Mammary epithelial cell (primary cell): ENCODE measurements at regions not wholly inside any gene's neighbourhood (a gene's known extent, or its start where the extent isn't known, plus 50 kb on each side); places are given as distances from the start of the nearest gene placed in this dataset.

Experiments used
- EZH2 ChIP-seq: IDR thresholded peaks from 2 replicates; pipeline ENCODE4 v1.6.1; 2012; ENCODE audit warnings: low read length, inconsistent platforms, borderline replicate concordance
- TF ChIP-seq, protein P1 (sequence below), 2 donors: IDR thresholded peaks in 1 of 2; conservative IDR thresholded peaks in 1 of 2; 2 replicates each; pipeline ENCODE4 v1.5.1; 2011 to 2012; ENCODE audit warnings: inconsistent platforms in 2 of 2, low read length in 2 of 2, mild to moderate bottlenecking in 2 of 2, control low read depth in 1 of 2, low read depth in 1 of 2; ENCODE audit not compliant: insufficient read depth in 1 of 2; ENCODE audit errors: extremely low read depth in 1 of 2

DNA sequence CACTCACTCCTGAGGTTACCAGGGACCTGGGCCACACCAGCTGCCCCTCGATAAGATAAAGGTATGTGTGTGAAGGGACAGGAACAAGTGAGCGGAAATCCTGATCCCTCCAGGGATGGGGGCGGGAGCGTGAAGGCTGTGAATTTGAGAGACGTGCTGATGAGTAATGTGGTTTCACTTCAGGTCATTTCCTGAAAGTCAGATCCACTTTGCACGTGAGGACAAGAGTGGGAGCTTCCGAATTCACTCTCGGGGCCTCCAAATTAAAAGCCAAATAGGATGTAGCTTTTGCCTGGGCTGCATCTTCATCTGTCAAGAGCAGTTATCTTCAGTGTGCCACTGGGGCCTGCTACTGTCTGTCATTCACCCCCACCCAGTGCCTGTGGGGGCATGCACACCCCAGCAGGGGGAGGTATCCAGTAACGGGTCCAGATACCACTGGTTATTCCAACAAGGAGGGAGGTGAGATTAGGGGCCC, 87.4 kb upstream of the LHX1 start:
- TF ChIP-seq, protein P1, sequence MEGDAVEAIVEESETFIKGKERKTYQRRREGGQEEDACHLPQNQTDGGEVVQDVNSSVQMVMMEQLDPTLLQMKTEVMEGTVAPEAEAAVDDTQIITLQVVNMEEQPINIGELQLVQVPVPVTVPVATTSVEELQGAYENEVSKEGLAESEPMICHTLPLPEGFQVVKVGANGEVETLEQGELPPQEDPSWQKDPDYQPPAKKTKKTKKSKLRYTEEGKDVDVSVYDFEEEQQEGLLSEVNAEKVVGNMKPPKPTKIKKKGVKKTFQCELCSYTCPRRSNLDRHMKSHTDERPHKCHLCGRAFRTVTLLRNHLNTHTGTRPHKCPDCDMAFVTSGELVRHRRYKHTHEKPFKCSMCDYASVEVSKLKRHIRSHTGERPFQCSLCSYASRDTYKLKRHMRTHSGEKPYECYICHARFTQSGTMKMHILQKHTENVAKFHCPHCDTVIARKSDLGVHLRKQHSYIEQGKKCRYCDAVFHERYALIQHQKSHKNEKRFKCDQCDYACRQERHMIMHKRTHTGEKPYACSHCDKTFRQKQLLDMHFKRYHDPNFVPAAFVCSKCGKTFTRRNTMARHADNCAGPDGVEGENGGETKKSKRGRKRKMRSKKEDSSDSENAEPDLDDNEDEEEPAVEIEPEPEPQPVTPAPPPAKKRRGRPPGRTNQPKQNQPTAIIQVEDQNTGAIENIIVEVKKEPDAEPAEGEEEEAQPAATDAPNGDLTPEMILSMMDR (conservative IDR thresholded peaks at IDR 0.05 in 1 of 2, IDR thresholded peaks at IDR 0.05 in 1 of 2; ENCODE audit: extremely low read depth in 1 of 2, insufficient read depth in 1 of 2, low read depth in 1 of 2, low read length in 2 of 2): peak; percentile 6 to 15
- no peak for TF ChIP-seq EZH2
